Testis (tissue), 2 donors: ENCODE measurements at regions not wholly inside any gene's neighbourhood (a gene's known extent, or its start where the extent isn't known, plus 50 kb on each side); places are given as distances from the start of the nearest gene placed in this dataset.

Source experiments
- DNase-seq: peaks from one replicate; pipeline ENCODE4 v3.0.0-alpha.2; 2019
- H3K27ac ChIP-seq, 2 donors: fragments of 200-600 bp; sonication (generic); one replicate each; pipeline ENCODE4 v1.5.1; 2019
- H3K27me3 ChIP-seq: fragments of 200-600 bp; sonication (generic); one replicate; pipeline ENCODE4 v1.5.1; 2019
- H3K36me3 ChIP-seq: fragments of 200-600 bp; sonication (generic); one replicate; pipeline ENCODE4 v1.5.1; 2017; ENCODE audit warnings: low read depth; ENCODE audit errors: missing control alignments
- H3K4me1 ChIP-seq: fragments of 200-600 bp; sonication (generic); one replicate; pipeline ENCODE4 v1.5.1; 2019
- H3K4me3 ChIP-seq, 2 donors: fragments of 200-600 bp; sonication (generic); one replicate each; pipeline ENCODE4 v1.5.1; 2017 to 2019
- H3K9me3 ChIP-seq: fragments of 200-600 bp; sonication (generic); one replicate; pipeline ENCODE4 v1.5.1; 2017
- POLR2A ChIP-seq: fragments of 450-650 bp; IDR thresholded peaks from one replicate; pipeline ENCODE4 v1.6.1; 2017; ENCODE audit warnings: antibody characterized with exemption, mild to moderate bottlenecking, moderate library complexity
- WGBS, 2 donors: methylation state at CpG; one replicate each; pipeline ENCODE4 v1.1.5; 2018; 5-methylcytosine and 5-hydroxymethylcytosine counted together
- intact Hi-C: fragments of 100-400 bp; cut with DNase I; formaldehyde crosslinking; loops from one replicate; pipeline ENCODE4 v1.15.1; 2023; ENCODE audit warnings: low total_unique reads
- TF ChIP-seq, protein P1 (sequence below), 3 experiments: fragments of 450-650 bp in 2 of 3; fragments of 200-600 bp in 1 of 3; sonication (generic) in 1 of 3; IDR thresholded peaks; one replicate each; pipeline ENCODE4 v1.5.1; 2016 to 2019; ENCODE audit warnings: antibody characterized with exemption in 3 of 3, mild to moderate bottlenecking in 2 of 3, moderate library complexity in 1 of 3

DNA sequence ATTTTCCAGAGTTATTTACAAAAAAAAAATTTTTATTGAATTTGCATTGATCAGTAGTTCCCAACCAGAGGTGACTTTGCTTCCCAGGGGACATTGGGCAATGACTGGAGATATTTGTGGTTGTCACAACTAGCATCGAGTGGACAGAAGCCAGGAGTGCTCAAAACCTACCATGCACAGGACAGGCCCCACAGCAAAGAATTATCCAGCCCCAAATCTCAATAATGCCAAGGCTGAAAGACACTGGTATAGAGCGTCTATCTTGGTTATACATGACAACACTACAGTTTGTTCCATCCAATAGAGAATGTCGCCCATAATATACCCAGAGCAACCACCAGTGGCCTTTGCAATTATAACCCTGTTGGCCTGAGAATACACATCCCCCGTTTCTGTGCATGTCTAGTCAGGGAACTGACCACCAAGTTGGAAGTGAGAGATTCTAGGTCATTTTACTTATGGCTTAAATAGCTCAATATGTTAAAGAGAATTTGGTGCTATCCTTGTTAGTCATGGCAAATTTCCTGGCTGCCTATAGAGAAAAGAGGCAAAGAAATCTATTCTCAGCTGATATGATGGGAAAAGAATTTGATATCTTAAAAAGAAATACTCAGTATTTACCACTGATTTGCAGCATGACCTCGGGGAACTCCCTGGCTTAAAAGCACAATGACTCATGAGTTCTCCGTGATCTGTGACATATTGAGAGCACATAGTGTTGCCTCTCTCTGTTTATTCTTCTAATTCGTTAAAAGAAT lies 76.0 kb upstream of the ADTRP start:
- Histone ChIP-seq H3K27ac (no peak overlapping the region), H3K4me1 (no peaks in the 10 kb centered on the region), H3K4me3 (no peak overlapping the region), H3K36me3 (no peaks in the 10 kb centered on the region), H3K9me3 (no peaks in the 10 kb centered on the region), H3K27me3 (no peaks in the 10 kb centered on the region)
- intact Hi-C loops: no loop called here
- WGBS, 2 donors: 63 to 73% methylated on average over 7 of the region's 7 CpGs
- TF ChIP-seq, protein P1, sequence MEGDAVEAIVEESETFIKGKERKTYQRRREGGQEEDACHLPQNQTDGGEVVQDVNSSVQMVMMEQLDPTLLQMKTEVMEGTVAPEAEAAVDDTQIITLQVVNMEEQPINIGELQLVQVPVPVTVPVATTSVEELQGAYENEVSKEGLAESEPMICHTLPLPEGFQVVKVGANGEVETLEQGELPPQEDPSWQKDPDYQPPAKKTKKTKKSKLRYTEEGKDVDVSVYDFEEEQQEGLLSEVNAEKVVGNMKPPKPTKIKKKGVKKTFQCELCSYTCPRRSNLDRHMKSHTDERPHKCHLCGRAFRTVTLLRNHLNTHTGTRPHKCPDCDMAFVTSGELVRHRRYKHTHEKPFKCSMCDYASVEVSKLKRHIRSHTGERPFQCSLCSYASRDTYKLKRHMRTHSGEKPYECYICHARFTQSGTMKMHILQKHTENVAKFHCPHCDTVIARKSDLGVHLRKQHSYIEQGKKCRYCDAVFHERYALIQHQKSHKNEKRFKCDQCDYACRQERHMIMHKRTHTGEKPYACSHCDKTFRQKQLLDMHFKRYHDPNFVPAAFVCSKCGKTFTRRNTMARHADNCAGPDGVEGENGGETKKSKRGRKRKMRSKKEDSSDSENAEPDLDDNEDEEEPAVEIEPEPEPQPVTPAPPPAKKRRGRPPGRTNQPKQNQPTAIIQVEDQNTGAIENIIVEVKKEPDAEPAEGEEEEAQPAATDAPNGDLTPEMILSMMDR (IDR thresholded peaks at IDR 0.05): no peak
- no peak for TF ChIP-seq POLR2A
- DNase-seq: no peak

DNA sequence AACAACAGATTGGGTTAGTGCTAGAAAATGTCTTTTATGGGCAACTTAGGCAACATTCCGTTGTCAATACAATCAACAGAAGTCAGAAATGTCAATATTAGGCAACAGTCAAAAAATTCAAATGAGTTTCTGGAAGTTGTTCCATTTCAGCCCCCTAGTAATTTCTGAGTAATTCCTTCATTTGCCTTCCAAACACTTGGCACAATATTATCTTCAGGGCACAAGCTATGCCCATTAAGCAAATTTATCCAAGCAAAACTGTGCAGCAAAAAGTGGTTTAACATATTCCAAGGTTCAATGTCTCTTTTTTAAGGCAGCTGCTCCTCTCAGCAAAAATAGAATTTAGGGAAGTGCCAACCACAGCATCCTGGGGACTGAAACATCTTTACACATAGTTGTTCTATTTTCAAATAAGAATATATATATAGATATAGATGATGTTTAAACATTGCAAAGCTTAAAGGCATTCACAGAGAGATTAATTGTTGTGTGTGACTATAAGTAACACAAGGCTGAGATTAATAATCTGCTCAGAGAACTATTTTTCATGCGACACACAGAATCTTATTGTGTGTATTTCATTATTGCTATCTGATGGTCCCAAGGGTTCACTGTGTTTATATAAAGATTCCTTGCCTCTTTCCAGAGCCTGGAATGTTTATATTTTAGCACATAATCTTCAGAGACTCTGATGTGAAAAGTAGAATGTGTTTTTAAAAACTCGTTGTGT lies 75.2 kb upstream of the ADTRP start:
- intact Hi-C loops: no loop called here
- Histone ChIP-seq H3K27ac (no peak overlapping the region), H3K4me1 (no peaks in the 10 kb centered on the region), H3K9me3 (no peaks in the 10 kb centered on the region), H3K27me3 (no peaks in the 10 kb centered on the region), H3K36me3 (no peaks in the 10 kb centered on the region), H3K4me3 (no peak overlapping the region)
- TF ChIP-seq POLR2A: no peak
- TF ChIP-seq, protein P1 (IDR thresholded peaks at IDR 0.05): no peak
- 73 to 78% methylated on average over 3 of the region's 3 CpGs for WGBS, 2 donors
- DNase-seq: no peak

DNA sequence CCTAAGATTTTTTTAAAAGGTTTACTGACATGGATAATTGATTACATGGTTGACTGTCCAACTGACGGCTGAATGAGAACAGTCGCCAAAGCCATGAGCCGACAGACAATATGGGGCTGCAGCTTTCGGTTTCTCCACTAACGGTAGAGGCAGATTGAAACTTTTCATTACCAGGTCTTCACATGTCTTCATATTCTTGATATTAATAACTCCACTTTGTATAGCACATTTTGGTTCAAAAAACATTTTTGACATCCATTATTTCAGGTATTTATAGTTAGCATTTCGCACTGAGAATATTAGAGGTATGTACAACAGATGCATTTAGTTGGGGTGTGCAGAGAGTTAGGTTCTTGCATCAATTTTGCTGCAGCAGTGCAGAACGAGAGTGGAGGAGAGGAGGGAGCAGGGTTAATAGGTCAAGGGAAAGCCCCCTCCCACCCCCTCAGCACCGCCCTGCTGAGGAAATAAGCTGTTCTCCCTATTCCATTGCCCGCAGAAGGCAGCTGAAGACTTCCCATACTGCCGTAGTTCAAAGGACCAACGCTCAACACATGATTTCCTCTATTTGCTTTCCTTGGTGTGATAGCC lies 73.6 kb upstream of the ADTRP start:
- no peak for DNase-seq
- no peaks in the 10 kb centered on the region for H3K27me3 ChIP-seq
- H3K27ac ChIP-seq: no peak overlapping the region
- intact Hi-C loops: no loop called here
- H3K9me3 ChIP-seq: no peaks in the 10 kb centered on the region
- no peaks in the 10 kb centered on the region for H3K4me1 ChIP-seq
- no peak for TF ChIP-seq POLR2A
- H3K4me3 ChIP-seq: no peak overlapping the region
- 73 to 78% methylated on average over 11 of the region's 11 CpGs for WGBS, 2 donors
- H3K36me3 ChIP-seq: no peaks in the 10 kb centered on the region

DNA sequence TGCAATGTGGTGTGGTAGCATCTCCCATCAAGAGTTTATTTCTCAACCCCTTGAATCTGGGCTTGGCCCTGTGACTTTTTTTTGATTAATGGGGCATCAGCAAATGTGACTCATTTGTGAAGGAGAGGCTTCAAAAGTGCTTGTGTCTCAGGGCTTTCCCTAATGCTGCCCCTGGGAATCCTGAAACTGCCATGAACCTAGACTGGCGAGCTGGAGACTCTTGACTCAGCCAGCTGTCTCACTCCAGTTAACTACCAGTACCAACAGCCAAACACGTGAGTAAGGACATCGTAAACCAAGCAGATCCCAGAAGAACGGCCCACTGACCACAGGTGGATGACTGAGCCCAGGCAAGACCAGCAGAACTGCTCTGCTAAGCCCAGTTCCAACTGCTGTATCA lies 72.8 kb upstream of the ADTRP start:
- no peaks in the 10 kb centered on the region for H3K9me3 ChIP-seq
- TF ChIP-seq, protein P1 (IDR thresholded peaks at IDR 0.05): no peak
- TF ChIP-seq POLR2A: no peak
- intact Hi-C loops: no loop called here
- 79 to 87% methylated on average over 4 of the region's 4 CpGs for WGBS, 2 donors
- H3K4me1 ChIP-seq: no peaks in the 10 kb centered on the region
- no peaks in the 10 kb centered on the region for H3K27me3 ChIP-seq
- H3K36me3 ChIP-seq: no peaks in the 10 kb centered on the region
- no peak overlapping the region for H3K27ac ChIP-seq
- no peak overlapping the region for H3K4me3 ChIP-seq
- DNase-seq: no peak
